Natural killer cell (primary cell): ENCODE measurements at regions not wholly inside any gene's neighbourhood (a gene's known extent, or its start where the extent isn't known, plus 50 kb on each side); places are given as distances from the start of the nearest gene placed in this dataset.
"Not testable (repeated sequence)": the region's sequence is repeated elsewhere in the genome, so short reads cannot be mapped to it uniquely, and the experiment has no call there.

Experiments used
- ATAC-seq, 3 donors: fragments of 150-1000 bp in 2 of 3; fragments of 200-7000 bp in 1 of 3; cut with Tn5 transposase; 1 replicate in 1 of 3; 2 replicates in 2 of 3; pipeline ENCODE4 v1.10.0; 2021; ENCODE audit warnings: mild to moderate bottlenecking in 2 of 3, moderate library complexity in 2 of 3
- DNase-seq, 2 donors: peaks; one replicate each; pipeline versions ENCODE4 v3.0.0 to v3.0.0-alpha.2; 2013 to 2021; ENCODE audit warnings: mixed read lengths in 1 of 2
- H3K27ac ChIP-seq: one replicate; pipeline ENCODE4 v1.5.1; 2013; ENCODE audit warnings: mild to moderate bottlenecking, low read length
- H3K27me3 ChIP-seq: one replicate; pipeline ENCODE4 v1.6.1; 2013; ENCODE audit warnings: low read length; ENCODE audit not compliant: control insufficient read depth, insufficient read depth
- H3K36me3 ChIP-seq: one replicate; pipeline ENCODE4 v1.6.1; 2013; ENCODE audit warnings: low read length; ENCODE audit not compliant: control insufficient read depth, insufficient read depth
- H3K4me1 ChIP-seq: one replicate; pipeline ENCODE4 v1.6.1; 2013; ENCODE audit warnings: low read length; ENCODE audit not compliant: control insufficient read depth, insufficient read depth
- H3K4me3 ChIP-seq: one replicate; pipeline ENCODE4 v1.5.1; 2013; ENCODE audit warnings: low read length
- H3K9me3 ChIP-seq: one replicate; pipeline ENCODE4 v1.6.1; 2013; ENCODE audit warnings: low read length; ENCODE audit not compliant: control insufficient read depth, insufficient read depth
- H3K27ac Mint-ChIP-seq, 2 donors: one replicate each; pipeline ENCODE4 v1.8.0; 2022; ENCODE audit warnings: mild to moderate bottlenecking in 2 of 2, mixed read lengths in 2 of 2, moderate library complexity in 1 of 2
- H3K27me3 Mint-ChIP-seq, 2 donors: one replicate each; pipeline ENCODE4 v1.8.0; 2022; ENCODE audit warnings: low read depth in 2 of 2, mixed read lengths in 2 of 2
- H3K36me3 Mint-ChIP-seq: one replicate; pipeline ENCODE4 v1.8.0; 2022; ENCODE audit warnings: mixed read lengths
- H3K4me1 Mint-ChIP-seq, 2 donors: one replicate each; pipeline ENCODE4 v1.8.0; 2022; ENCODE audit warnings: mixed read lengths in 2 of 2
- H3K4me3 Mint-ChIP-seq: one replicate; pipeline ENCODE4 v1.8.0; 2022; ENCODE audit warnings: mild to moderate bottlenecking, moderate library complexity, mixed read lengths
- H3K9me3 Mint-ChIP-seq, 2 donors: one replicate each; pipeline ENCODE4 v1.8.0; 2022; ENCODE audit warnings: mixed read lengths in 2 of 2
- CTCF ChIP-seq: fragments of 200-600 bp; IDR thresholded peaks from one replicate; pipeline ENCODE4 v1.8.0; 2022; ENCODE audit warnings: antibody characterized with exemption
- WGBS: methylation state at CpG from one replicate; pipeline ENCODE4 v1.1.7; 2013; ENCODE audit warnings: missing lambda C conversion rate; ENCODE audit not compliant: insufficient coverage; 5-methylcytosine and 5-hydroxymethylcytosine counted together
- intact Hi-C: fragments of 100-400 bp; cut with micrococcal nuclease; formaldehyde crosslinking; loops from one replicate; pipeline ENCODE4 v1.14.2; 2022

DNA sequence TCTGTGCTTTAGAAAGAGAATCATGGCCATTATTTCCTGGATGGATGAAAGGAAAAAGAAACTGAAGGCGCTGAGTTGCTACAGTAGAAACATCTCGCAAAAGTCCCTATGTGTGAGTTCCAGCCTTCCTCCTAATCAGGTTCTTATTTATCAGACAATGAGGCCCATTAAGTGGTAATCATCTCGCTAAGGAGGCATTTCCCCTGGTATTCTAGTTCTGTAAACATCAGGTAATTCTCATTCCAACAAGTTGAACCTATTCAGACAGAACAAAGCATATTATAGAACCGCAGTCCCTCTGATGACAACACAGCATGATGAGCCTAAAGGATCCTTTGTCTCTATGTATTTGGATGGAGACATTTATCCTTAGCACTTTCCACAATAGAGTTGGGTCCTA is 205.7 kb upstream of the MAOA start:
- no peaks in the 10 kb centered on the region for H3K36me3 ChIP-seq
- Mint-ChIP-seq H3K27me3 (no peaks in the 10 kb centered on the region), H3K9me3 (peaks cover 7 to 8% of the 10 kb centered on the region in 2 donors), H3K36me3 (peaks cover 6% of the 10 kb centered on the region), H3K4me1 (no peaks in the 10 kb centered on the region), H3K27ac (no peak overlapping the region), H3K4me3 (no peak overlapping the region)
- H3K9me3 ChIP-seq: peaks cover 15% of the 10 kb centered on the region
- H3K27me3 ChIP-seq: no peaks in the 10 kb centered on the region
- no peak overlapping the region for H3K27ac ChIP-seq
- 45% methylated on average over 1 of the region's 4 CpGs for WGBS
- intact Hi-C loops: no loop called here
- DNase-seq (no peak), ATAC-seq (no peak)
- no peak overlapping the region for H3K4me3 ChIP-seq
- no peaks in the 10 kb centered on the region for H3K4me1 ChIP-seq
- TF ChIP-seq CTCF: no peak

GRCh38 chrX:43451976-43452686 is 204.0 kb upstream of the MAOA start:
- peaks cover 15% of the 10 kb centered on the region for H3K9me3 ChIP-seq
- peaks cover 4 to 14% of the 10 kb centered on the region in 2 donors for H3K27me3 Mint-ChIP-seq
- H3K27ac ChIP-seq, DNase-seq, H3K36me3 Mint-ChIP-seq, H3K4me3 Mint-ChIP-seq, H3K36me3 ChIP-seq, H3K27me3 ChIP-seq, intact Hi-C loops, H3K4me3 ChIP-seq, H3K9me3 Mint-ChIP-seq, H3K4me1 ChIP-seq, H3K4me1 Mint-ChIP-seq, ATAC-seq, H3K27ac Mint-ChIP-seq: not testable (repeated sequence)
- no CpG with 5 or more reads among the region's 4 CpGs for WGBS

GRCh38 chrX:43456063-43456462 is 200.0 kb upstream of the MAOA start:
- Histone ChIP-seq H3K4me3 (no peak overlapping the region), H3K4me1 (no peaks in the 10 kb centered on the region), H3K9me3 (peaks cover 11% of the 10 kb centered on the region), H3K27ac (no peak overlapping the region), H3K27me3 (no peaks in the 10 kb centered on the region), H3K36me3 (no peaks in the 10 kb centered on the region)
- no peak for TF ChIP-seq CTCF
- ATAC-seq: no peak
- peaks cover 6% of the 10 kb centered on the region for H3K36me3 Mint-ChIP-seq
- intact Hi-C loops: no loop called here
- H3K9me3 Mint-ChIP-seq: peaks cover 4 to 5% of the 10 kb centered on the region in 2 donors
- H3K4me1 Mint-ChIP-seq: no peaks in the 10 kb centered on the region
- no peak overlapping the region for H3K27ac Mint-ChIP-seq
- no peak for DNase-seq
- no peak overlapping the region for H3K4me3 Mint-ChIP-seq
- H3K27me3 Mint-ChIP-seq: peaks cover 8 to 36% of the 10 kb centered on the region in 2 donors
- 77% methylated on average over 2 of the region's 3 CpGs for WGBS

DNA sequence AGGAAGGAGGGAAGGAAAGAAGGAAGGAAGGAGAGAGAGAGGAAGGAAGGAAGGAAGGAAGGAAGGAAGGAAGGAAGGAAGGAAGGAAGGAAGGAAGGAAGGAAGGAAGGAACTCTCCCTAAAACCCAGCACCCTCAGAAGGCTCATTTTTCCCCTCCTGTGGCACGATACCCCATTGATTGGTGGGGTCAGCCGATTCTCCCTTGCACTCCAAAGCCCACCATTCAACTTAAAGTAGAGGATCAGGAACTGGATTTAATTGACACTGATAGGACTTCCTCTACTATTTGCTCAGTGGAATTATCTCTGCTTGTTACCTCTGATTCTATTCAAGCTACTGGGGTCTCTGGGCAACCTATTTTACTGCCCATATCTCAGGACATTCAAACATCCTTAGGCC is 199.2 kb upstream of the MAOA start:
- no peaks in the 10 kb centered on the region for H3K36me3 ChIP-seq
- peaks cover 11% of the 10 kb centered on the region for H3K9me3 ChIP-seq
- WGBS: no CpG with 5 or more reads among the region's 2 CpGs
- Mint-ChIP-seq H3K36me3 (peaks cover 4% of the 10 kb centered on the region), H3K4me3 (no peak overlapping the region), H3K4me1 (no peaks in the 10 kb centered on the region), H3K27me3 (peaks cover 8 to 40% of the 10 kb centered on the region in 2 donors), H3K27ac (no peak overlapping the region), H3K9me3 (peaks cover 3 to 4% of the 10 kb centered on the region in 2 donors)
- no peaks in the 10 kb centered on the region for H3K4me1 ChIP-seq
- H3K4me3 ChIP-seq: no peak overlapping the region
- DNase-seq (no peak), ATAC-seq (no peak)
- no peaks in the 10 kb centered on the region for H3K27me3 ChIP-seq
- H3K27ac ChIP-seq: no peak overlapping the region
- intact Hi-C loops: no loop called here
- no peak for TF ChIP-seq CTCF
